K562 (cell line): ENCODE measurements at regions not wholly inside any gene's neighbourhood (a gene's known extent, or its start where the extent isn't known, plus 50 kb on each side); places are given as distances from the start of the nearest gene placed in this dataset.

ENCODE experiments used
- ATAC-seq: fragments of 200-7000 bp; cut with Tn5 transposase; 3 replicates; pipeline ENCODE4 v1.9.1; 2020; ENCODE audit warnings: moderate library complexity
- BruUV-seq: library from RNA; stranded (reverse); fragments of 400-500 nt; replicated peaks from 2 replicates; lab custom pipeline; 2021; lab: Mats Ljungman, UMichigan
- CTCF ChIA-PET: fragments of 300-600 bp; formaldehyde crosslinking; extraction: SDS; loops from one replicate; lab custom pipeline; 2021; ENCODE audit warnings: low intra/inter-chr PET ratio; lab: Yijun Ruan, JAX
- POLR2A ChIA-PET: fragments of 300-600, 350-650 bp; sonication (Branson Sonifier 250); formaldehyde crosslinking; extraction: SDS; loops from one replicate; lab custom pipeline; 2021; ENCODE audit warnings: antibody characterized with exemption, inconsistent platforms; lab: Yijun Ruan, JAX
- DNase-seq, 4 experiments: peaks; one replicate each; pipeline versions ENCODE4 v3.0.0 to v3.0.0-alpha.2; 2011 to 2018; ENCODE audit warnings: low spot score in 3 of 4, mixed read lengths in 3 of 4; ENCODE audit errors: extremely low read depth in 1 of 4
- FAIRE-seq: peaks from 2 replicates; lab custom pipeline; 2011; peaks lifted over from hg19 to GRCh38; lab: Jason Lieb, UNC
- H2AFZ ChIP-seq: 2 replicates; pipeline ENCODE4 v1.6.0; 2011; ENCODE audit warnings: low read depth, low read length, control low read depth, inconsistent platforms
- H3K27ac ChIP-seq: fragments of 200-600 bp; 3 replicates; pipeline ENCODE4 v1.8.0; 2011; ENCODE audit warnings: low read depth, mild to moderate bottlenecking, control low read depth, inconsistent platforms, low read length, moderate library complexity, mixed read lengths; ENCODE audit errors: extremely low read depth
- H3K27me3 ChIP-seq, 2 experiments: fragments of 300-600 bp in 1 of 2; 2 replicates in 1 of 2; 3 replicates in 1 of 2; pipeline versions ENCODE4 v1.6.0 to v1.8.0; 2011; ENCODE audit warnings: inconsistent platforms in 2 of 2, low read length in 2 of 2, mild to moderate bottlenecking in 1 of 2, mixed read lengths in 1 of 2, moderate library complexity in 1 of 2; ENCODE audit not compliant: control insufficient read depth in 2 of 2, insufficient read depth in 2 of 2
- H3K36me3 ChIP-seq: fragments of 300-600 bp; 3 replicates; pipeline ENCODE4 v1.8.0; 2011; ENCODE audit warnings: mild to moderate bottlenecking, low read length, inconsistent platforms; ENCODE audit not compliant: control insufficient read depth, insufficient read depth
- H3K4me1 ChIP-seq, 2 experiments: fragments of 200-600 bp in 1 of 2; replicated peaks in 1 of 2; 2 replicates in 1 of 2; 3 replicates in 1 of 2; pipeline versions ENCODE4 v1.5.1 to v1.8.0; 2011; ENCODE audit warnings: inconsistent platforms in 2 of 2, low read length in 2 of 2, mild to moderate bottlenecking in 1 of 2, mixed read lengths in 1 of 2, moderate library complexity in 1 of 2; ENCODE audit not compliant: control insufficient read depth in 2 of 2, insufficient read depth in 2 of 2
- H3K4me2 ChIP-seq: 2 replicates; pipeline ENCODE4 v1.6.1; 2011; ENCODE audit warnings: low read length, control low read depth, inconsistent platforms, mixed read lengths; ENCODE audit not compliant: insufficient read depth
- H3K4me3 ChIP-seq: fragments of 200-600 bp; sonication (generic), shearing (Covaris generic); 2 replicates; pipeline ENCODE4 v1.5.1; 2016; ENCODE audit warnings: control low read depth, inconsistent platforms
- H3K79me2 ChIP-seq: fragments of 200-600 bp; 3 replicates; pipeline ENCODE4 v1.8.0; 2011; ENCODE audit warnings: low read length, inconsistent platforms; ENCODE audit not compliant: control insufficient read depth, insufficient read depth
- H3K9ac ChIP-seq, 2 experiments: 2 replicates each; pipeline versions ENCODE4 v1.6.0 to v1.6.1; 2011; ENCODE audit warnings: low read depth in 2 of 2, low read length in 2 of 2, control low read depth in 1 of 2, inconsistent platforms in 1 of 2, mild to moderate bottlenecking in 1 of 2, mixed read lengths in 1 of 2; ENCODE audit not compliant: insufficient read depth in 1 of 2
- H3K9me1 ChIP-seq: one replicate; pipeline ENCODE4 v1.6.0; 2011; ENCODE audit warnings: inconsistent platforms, mild to moderate bottlenecking, low read length, moderate library complexity; ENCODE audit not compliant: control insufficient read depth, insufficient read depth
- H3K9me3 ChIP-seq: replicated peaks from 2 replicates; pipeline ENCODE4 v1.5.1; 2011; ENCODE audit warnings: low read depth, low read length, inconsistent platforms; ENCODE audit not compliant: control insufficient read depth, insufficient read depth
- H4K20me1 ChIP-seq: replicated peaks from 2 replicates; pipeline ENCODE4 v1.6.1; 2011; ENCODE audit warnings: low read length, inconsistent platforms, mixed read lengths; ENCODE audit not compliant: control insufficient read depth, insufficient read depth
- CBX3 ChIP-seq, 2 experiments: IDR thresholded peaks; 1 replicate in 1 of 2; 2 replicates in 1 of 2; pipeline ENCODE4 v1.6.1; 2012; ENCODE audit warnings: inconsistent platforms in 2 of 2, low read length in 2 of 2, borderline replicate concordance in 1 of 2, control low read depth in 1 of 2
- KDM4B ChIP-seq, 2 experiments: fragments of 450-650 bp in 1 of 2; sonication (generic) in 1 of 2; IDR thresholded peaks; 2 replicates each; pipeline ENCODE4 v1.6.1; 2016 to 2017; ENCODE audit warnings: borderline replicate concordance in 2 of 2, antibody characterized with exemption in 1 of 2, low read depth in 1 of 2, mild to moderate bottlenecking in 1 of 2
- MTA2 ChIP-seq: fragments of 450-650 bp; IDR thresholded peaks from 2 replicates; pipeline ENCODE4 v1.6.1; 2016; ENCODE audit warnings: low read depth
- NRF1 ChIP-seq, 2 experiments: fragments of 450-650 bp; IDR thresholded peaks in 1 of 2; conservative IDR thresholded peaks in 1 of 2; 2 replicates each; pipeline ENCODE4 v1.6.1; 2014; ENCODE audit warnings: mild to moderate bottlenecking in 2 of 2
- PHB2 ChIP-seq: fragments of 450-650 bp; IDR thresholded peaks from 2 replicates; pipeline ENCODE4 v1.6.1; 2017; ENCODE audit warnings: low read depth
- PHF8 ChIP-seq: fragments of 200-600 bp; sonication (generic); IDR thresholded peaks from 2 replicates; pipeline ENCODE4 v1.6.1; 2012; ENCODE audit warnings: mixed run types, mild to moderate bottlenecking, inconsistent platforms, low read length, moderate library complexity, borderline replicate concordance
- RCOR1 ChIP-seq, 2 experiments: IDR thresholded peaks; 2 replicates each; pipeline ENCODE4 v1.6.1; 2012; ENCODE audit warnings: low read depth in 2 of 2, low read length in 2 of 2, borderline replicate concordance in 1 of 2, improper control_type of control experiment in 1 of 2
- SMARCA4 ChIP-seq: fragments of 450-650 bp; IDR thresholded peaks from 2 replicates; pipeline ENCODE4 v1.6.1; 2016
- TCF7 ChIP-seq: sonication (generic); IDR thresholded peaks from 2 replicates; pipeline ENCODE4 v1.6.1; 2016; ENCODE audit warnings: antibody characterized with exemption, borderline replicate concordance
- WGBS: fragments of 100-300 bp; shearing (Covaris generic); methylation state at CpG from one replicate; pipeline ENCODE4 v1.1.6; 2016; ENCODE audit warnings: low coverage, mixed read lengths; ENCODE audit not compliant: insufficient coverage; ENCODE audit errors: missing lambda C conversion rate; 5-methylcytosine and 5-hydroxymethylcytosine counted together
- in situ Hi-C: fragments of 300-500 bp; cut with MboI; formaldehyde crosslinking; loops from 4 replicates; pipeline ENCODE4 v1.15.0; 2018; ENCODE audit warnings: inconsistent platforms, mixed read lengths
- intact Hi-C: fragments of 100-400 bp; cut with micrococcal nuclease; formaldehyde crosslinking; loops from 2 replicates; pipeline ENCODE4 v1.14.2; 2022
- TF ChIP-seq, protein P1 (sequence below), 2 experiments: fragments of 450-650 bp in 1 of 2; sonication (generic) in 1 of 2; formaldehyde crosslinking in 1 of 2; IDR thresholded peaks; 2 replicates each; pipeline versions ENCODE4 v1.7.1 to v1.9.0; 2016 to 2022; ENCODE audit warnings: inconsistent platforms in 1 of 2, mild to moderate bottlenecking in 1 of 2, missing genetic modification reagents in 1 of 2
- TF ChIP-seq, protein P2 (sequence below): fragments of 250-450 bp; sonication (Bioruptor Pico); IDR thresholded peaks from 2 replicates; pipeline ENCODE4 v1.8.0; 2021; ENCODE audit warnings: moderate library complexity, mild to moderate bottlenecking, inconsistent platforms

DNA sequence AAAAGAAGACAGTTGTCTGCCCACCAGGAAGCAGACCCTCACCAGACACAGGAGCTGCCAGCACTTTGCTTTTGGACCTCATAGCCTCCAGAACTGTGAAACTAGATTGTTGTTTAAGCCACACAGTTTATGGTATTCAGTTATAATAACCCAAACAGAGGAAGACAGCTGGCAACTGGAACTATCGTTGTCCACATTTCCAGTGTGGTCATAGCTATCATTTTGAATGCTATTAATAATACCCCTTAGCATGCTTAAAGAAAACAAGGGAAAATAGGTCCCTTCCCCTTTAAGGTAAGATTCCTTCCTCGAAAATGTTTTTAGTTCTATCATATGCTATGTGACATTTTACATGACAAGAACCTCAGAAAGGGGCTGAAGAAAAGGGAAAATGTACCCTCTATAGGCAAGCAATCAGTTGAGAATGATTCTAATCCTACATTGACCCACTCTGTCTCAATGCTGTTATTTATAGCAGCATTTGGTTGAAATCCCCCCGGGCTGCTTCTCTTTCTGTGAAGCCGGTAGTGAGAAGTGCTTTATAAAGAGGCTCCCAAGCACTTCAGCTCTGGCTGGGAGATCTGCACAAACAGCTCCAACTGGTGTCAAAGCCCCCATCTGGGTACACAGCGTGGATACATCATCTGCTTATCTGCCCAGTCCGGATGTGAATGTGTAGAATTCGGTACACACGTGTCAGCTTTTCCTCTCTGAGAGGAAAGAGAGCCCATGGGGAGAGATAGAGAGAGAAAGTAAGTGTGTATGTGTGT is 221.2 kb upstream of the FLRT2 start:
- CTCF ChIA-PET: no interaction called here
- in situ Hi-C loops: no loop called here
- TF ChIP-seq PHF8 (no peak), SMARCA4 (no peak), RCOR1 (IDR thresholded peaks at IDR 0.05; ENCODE audit: borderline replicate concordance in 1 of 2, low read depth in 2 of 2, low read length in 2 of 2) (no peak), TCF7 (no peak), KDM4B (IDR thresholded peaks at IDR 0.05; ENCODE audit: borderline replicate concordance in 2 of 2, low read depth in 1 of 2) (no peak), MTA2 (no peak), NRF1 (conservative IDR thresholded peaks at IDR 0.05 in 1 of 2, IDR thresholded peaks at IDR 0.05 in 1 of 2) (no peak), PHB2 (no peak), CBX3 (IDR thresholded peaks at IDR 0.05; ENCODE audit: borderline replicate concordance in 1 of 2, low read length in 2 of 2) (no peak)
- TF ChIP-seq, protein P1, sequence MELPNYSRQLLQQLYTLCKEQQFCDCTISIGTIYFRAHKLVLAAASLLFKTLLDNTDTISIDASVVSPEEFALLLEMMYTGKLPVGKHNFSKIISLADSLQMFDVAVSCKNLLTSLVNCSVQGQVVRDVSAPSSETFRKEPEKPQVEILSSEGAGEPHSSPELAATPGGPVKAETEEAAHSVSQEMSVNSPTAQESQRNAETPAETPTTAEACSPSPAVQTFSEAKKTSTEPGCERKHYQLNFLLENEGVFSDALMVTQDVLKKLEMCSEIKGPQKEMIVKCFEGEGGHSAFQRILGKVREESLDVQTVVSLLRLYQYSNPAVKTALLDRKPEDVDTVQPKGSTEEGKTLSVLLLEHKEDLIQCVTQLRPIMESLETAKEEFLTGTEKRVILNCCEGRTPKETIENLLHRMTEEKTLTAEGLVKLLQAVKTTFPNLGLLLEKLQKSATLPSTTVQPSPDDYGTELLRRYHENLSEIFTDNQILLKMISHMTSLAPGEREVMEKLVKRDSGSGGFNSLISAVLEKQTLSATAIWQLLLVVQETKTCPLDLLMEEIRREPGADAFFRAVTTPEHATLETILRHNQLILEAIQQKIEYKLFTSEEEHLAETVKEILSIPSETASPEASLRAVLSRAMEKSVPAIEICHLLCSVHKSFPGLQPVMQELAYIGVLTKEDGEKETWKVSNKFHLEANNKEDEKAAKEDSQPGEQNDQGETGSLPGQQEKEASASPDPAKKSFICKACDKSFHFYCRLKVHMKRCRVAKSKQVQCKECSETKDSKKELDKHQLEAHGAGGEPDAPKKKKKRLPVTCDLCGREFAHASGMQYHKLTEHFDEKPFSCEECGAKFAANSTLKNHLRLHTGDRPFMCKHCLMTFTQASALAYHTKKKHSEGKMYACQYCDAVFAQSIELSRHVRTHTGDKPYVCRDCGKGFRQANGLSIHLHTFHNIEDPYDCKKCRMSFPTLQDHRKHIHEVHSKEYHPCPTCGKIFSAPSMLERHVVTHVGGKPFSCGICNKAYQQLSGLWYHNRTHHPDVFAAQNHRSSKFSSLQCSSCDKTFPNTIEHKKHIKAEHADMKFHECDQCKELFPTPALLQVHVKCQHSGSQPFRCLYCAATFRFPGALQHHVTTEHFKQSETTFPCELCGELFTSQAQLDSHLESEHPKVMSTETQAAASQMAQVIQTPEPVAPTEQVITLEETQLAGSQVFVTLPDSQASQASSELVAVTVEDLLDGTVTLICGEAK (IDR thresholded peaks at IDR 0.05): no peak
- TF ChIP-seq, protein P1 (CRISPR knock-in tag; IDR thresholded peaks at IDR 0.05): no peak
- TF ChIP-seq, protein P2, sequence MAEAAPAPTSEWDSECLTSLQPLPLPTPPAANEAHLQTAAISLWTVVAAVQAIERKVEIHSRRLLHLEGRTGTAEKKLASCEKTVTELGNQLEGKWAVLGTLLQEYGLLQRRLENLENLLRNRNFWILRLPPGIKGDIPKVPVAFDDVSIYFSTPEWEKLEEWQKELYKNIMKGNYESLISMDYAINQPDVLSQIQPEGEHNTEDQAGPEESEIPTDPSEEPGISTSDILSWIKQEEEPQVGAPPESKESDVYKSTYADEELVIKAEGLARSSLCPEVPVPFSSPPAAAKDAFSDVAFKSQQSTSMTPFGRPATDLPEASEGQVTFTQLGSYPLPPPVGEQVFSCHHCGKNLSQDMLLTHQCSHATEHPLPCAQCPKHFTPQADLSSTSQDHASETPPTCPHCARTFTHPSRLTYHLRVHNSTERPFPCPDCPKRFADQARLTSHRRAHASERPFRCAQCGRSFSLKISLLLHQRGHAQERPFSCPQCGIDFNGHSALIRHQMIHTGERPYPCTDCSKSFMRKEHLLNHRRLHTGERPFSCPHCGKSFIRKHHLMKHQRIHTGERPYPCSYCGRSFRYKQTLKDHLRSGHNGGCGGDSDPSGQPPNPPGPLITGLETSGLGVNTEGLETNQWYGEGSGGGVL (CRISPR knock-in tag): no peak

More for the DNA sequence above, 221.2 kb upstream of the FLRT2 start:
- POLR2A ChIA-PET: no interaction called here
- Histone ChIP-seq H3K36me3 (no peaks in the 10 kb centered on the region), H3K9me1 (no peaks in the 10 kb centered on the region), H4K20me1 (no peaks in the 10 kb centered on the region), H3K9ac (no peak overlapping the region), H3K27me3 (no peaks in the 10 kb centered on the region), H3K4me2 (no peak overlapping the region), H3K27ac (no peak overlapping the region), H3K4me3 (no peak overlapping the region), H2AFZ (no peak overlapping the region), H3K4me1 (no peaks in the 10 kb centered on the region), H3K9me3 (no peaks in the 10 kb centered on the region), H3K79me2 (no peaks in the 10 kb centered on the region)
- intact Hi-C loops: no loop called here
- no TSS peak for BruUV-seq
- ATAC-seq (no peak), DNase-seq (no peak), FAIRE-seq (no peak)
- 0% methylated on average over 6 of the region's 8 CpGs for whole genome bisulfite sequencing
